Stimulated activated memory B cell treated with anti-CD40 and anti-IgM and Interleukin-4, amounts not matched to agents 10 μg/mL and 1 μg/mL and 100 μg/mL, for 72 hours (primary cell): ENCODE measurements at regions not wholly inside any gene's neighbourhood (a gene's known extent, or its start where the extent isn't known, plus 50 kb on each side); places are given as distances from the start of the nearest gene placed in this dataset.
A peak's percentile ranks its signal among the peaks of the same experiment; 100 is the strongest.

Experiments used
- ATAC-seq: fragments of 150-1000 bp; cut with Tn5 transposase; 2 replicates; pipeline ENCODE4 v1.10.0; 2021
- H3K27ac Mint-ChIP-seq: one replicate; pipeline ENCODE4 v1.8.0; 2022; ENCODE audit warnings: mild to moderate bottlenecking, mixed read lengths
- H3K27me3 Mint-ChIP-seq: one replicate; pipeline ENCODE4 v1.8.0; 2022; ENCODE audit warnings: mixed read lengths
- H3K36me3 Mint-ChIP-seq: one replicate; pipeline ENCODE4 v1.8.0; 2022; ENCODE audit warnings: mixed read lengths
- H3K4me1 Mint-ChIP-seq: one replicate; pipeline ENCODE4 v1.8.0; 2022; ENCODE audit warnings: mixed read lengths
- H3K4me3 Mint-ChIP-seq: one replicate; pipeline ENCODE4 v1.8.0; 2022; ENCODE audit warnings: mild to moderate bottlenecking, moderate library complexity, mixed read lengths
- H3K9me3 Mint-ChIP-seq: one replicate; pipeline ENCODE4 v1.8.0; 2022; ENCODE audit warnings: mixed read lengths

GRCh38 chr12:125687820-125688219, 622.6 kb downstream of the AACS start:
- H3K4me1 Mint-ChIP-seq = no peaks in the 10 kb centered on the region
- no peak overlapping the region for H3K27ac Mint-ChIP-seq
- peak; percentile 18 for ATAC-seq
- H3K27me3 Mint-ChIP-seq = peaks cover 9% of the 10 kb centered on the region
- no peak overlapping the region for H3K4me3 Mint-ChIP-seq
- no peaks in the 10 kb centered on the region for H3K9me3 Mint-ChIP-seq
- H3K36me3 Mint-ChIP-seq = no peaks in the 10 kb centered on the region

DNA sequence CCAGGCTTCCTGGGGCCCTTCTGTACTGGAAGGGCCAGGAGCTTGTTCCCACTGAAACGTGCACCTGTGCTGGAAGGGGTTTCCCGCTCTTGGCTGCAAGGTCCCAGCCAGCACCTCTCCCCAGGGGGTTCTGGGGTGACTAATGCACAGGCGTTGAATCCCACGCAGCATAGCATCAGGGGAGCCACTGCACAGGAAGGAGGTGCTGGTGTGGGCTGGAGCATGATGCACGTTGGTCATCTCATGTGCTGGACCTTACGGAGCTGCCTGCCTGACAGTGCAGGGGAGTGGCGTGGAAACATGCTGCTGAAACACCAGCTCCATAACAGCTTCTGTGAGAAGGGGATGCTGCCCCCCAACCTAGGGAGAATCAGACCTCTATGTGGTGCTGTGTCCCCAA, 623.0 kb downstream of the AACS start:
- peak; percentile 17 for ATAC-seq
- H3K9me3 Mint-ChIP-seq = no peaks in the 10 kb centered on the region

DNA sequence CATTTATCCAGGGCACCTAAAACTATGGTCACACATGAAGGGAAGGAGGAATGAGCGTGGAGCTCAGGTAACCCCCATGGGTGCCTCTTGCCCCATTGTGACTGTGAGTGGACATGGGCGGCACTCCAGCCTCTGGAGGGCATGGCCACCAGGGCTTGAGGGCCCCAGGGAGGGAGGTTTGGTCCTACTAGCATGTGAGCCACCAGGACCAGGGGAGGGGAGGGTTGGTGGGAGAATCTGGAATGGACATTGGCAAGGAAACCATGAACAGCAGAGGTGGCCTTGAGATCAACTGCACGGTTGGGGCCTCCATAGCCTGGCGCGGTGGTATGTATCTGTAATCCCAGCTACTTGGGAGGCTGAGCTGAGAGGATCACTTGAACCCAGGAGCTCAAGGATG, 623.6 kb downstream of the AACS start:
- Mint-ChIP-seq H3K27me3 (peaks cover 9% of the 10 kb centered on the region), H3K36me3 (no peaks in the 10 kb centered on the region), H3K4me3 (no peak overlapping the region), H3K4me1 (no peaks in the 10 kb centered on the region), H3K27ac (no peak overlapping the region), H3K9me3 (no peaks in the 10 kb centered on the region)
- ATAC-seq = no peak

More for the DNA sequence above, 623.0 kb downstream of the AACS start:
- Mint-ChIP-seq H3K4me1 (no peaks in the 10 kb centered on the region), H3K36me3 (no peaks in the 10 kb centered on the region), H3K4me3 (no peak overlapping the region), H3K27me3 (peaks cover 9% of the 10 kb centered on the region), H3K27ac (no peak overlapping the region)

DNA sequence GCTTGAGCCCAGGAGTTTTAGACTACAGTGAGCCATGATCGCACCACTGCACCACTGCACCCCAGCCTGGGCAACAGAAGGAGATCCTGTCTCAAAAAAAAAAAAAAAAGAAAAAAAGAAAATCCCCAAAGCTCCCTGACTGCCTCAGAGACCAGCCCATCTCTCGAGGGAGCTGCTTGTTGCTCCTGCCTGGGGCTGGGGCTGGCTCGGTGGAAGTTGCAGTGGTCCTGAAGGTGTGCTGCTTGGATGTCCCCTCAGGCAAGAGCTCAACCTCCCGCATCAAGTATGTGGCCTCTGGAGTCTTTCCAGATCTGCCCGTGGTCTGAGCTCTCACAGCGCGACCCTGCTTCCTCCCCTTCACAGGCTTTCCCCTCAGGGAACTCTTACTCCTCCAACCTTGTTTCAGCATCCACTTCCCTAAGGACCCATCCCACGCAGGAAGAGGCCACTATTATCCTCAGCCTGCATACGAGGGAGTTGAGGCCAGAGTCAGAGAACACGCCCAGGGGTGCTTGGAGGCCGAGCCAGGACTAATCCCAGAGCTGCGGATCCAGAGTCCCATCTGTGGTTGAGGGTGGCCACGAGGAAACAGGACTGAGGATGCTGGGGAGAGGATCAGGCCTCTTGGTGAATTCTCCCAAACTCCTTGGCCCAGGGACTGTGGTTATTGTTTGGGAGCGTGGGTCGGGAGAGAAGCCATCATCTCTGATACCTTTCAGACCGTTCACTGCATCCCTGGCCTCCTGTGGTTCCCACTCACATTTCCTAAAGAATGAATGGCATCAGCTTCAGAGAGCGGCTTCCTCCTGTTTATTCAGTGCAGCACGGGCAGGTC, 624.6 kb downstream of the AACS start:
- ATAC-seq = no peak
- Mint-ChIP-seq H3K4me1 (no peaks in the 10 kb centered on the region), H3K27ac (no peak overlapping the region), H3K9me3 (peaks cover 4% of the 10 kb centered on the region), H3K27me3 (peaks cover 9% of the 10 kb centered on the region), H3K36me3 (no peaks in the 10 kb centered on the region), H3K4me3 (no peak overlapping the region)

- H3K27ac Mint-ChIP-seq = no peak overlapping the region
- ATAC-seq = no peak
- no peaks in the 10 kb centered on the region for H3K36me3 Mint-ChIP-seq
- H3K4me3 Mint-ChIP-seq = no peak overlapping the region
- peaks cover 9% of the 10 kb centered on the region for H3K27me3 Mint-ChIP-seq
- H3K9me3 Mint-ChIP-seq = peaks cover 7% of the 10 kb centered on the region
- H3K4me1 Mint-ChIP-seq = no peaks in the 10 kb centered on the region
Measured at GRCh38 chr12:125690841-125691240, 625.6 kb downstream of the AACS start.

GRCh38 chr12:125696054-125696453, 630.8 kb downstream of the AACS start:
- Mint-ChIP-seq H3K27me3 (no peaks in the 10 kb centered on the region), H3K4me1 (no peaks in the 10 kb centered on the region), H3K9me3 (peaks cover 10% of the 10 kb centered on the region), H3K36me3 (no peaks in the 10 kb centered on the region), H3K27ac (no peak overlapping the region), H3K4me3 (no peak overlapping the region)
- no peak for ATAC-seq

DNA sequence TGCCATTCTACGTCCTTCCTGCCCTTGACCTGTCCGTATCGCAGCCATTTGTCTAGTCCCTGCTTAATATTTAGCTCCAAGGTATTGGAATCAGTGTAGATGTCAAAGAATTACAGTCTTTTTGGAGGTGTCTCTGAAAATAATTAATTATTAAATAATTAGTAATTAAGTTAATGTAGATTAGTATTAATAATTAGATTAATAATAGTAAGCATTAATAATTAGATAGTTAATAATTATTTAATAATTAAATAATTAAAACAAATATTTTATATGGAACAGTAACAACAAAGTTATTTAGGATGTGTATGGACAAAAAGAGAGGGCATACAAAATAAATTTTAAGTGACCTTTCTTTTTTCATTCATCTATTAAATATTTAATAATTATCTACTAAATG, 639.6 kb downstream of the AACS start:
- Mint-ChIP-seq H3K4me3 (no peak overlapping the region), H3K4me1 (no peaks in the 10 kb centered on the region), H3K27me3 (peaks cover 1% of the 10 kb centered on the region), H3K27ac (no peak overlapping the region), H3K36me3 (no peaks in the 10 kb centered on the region), H3K9me3 (peaks cover 8% of the 10 kb centered on the region)
- no peak for ATAC-seq

DNA sequence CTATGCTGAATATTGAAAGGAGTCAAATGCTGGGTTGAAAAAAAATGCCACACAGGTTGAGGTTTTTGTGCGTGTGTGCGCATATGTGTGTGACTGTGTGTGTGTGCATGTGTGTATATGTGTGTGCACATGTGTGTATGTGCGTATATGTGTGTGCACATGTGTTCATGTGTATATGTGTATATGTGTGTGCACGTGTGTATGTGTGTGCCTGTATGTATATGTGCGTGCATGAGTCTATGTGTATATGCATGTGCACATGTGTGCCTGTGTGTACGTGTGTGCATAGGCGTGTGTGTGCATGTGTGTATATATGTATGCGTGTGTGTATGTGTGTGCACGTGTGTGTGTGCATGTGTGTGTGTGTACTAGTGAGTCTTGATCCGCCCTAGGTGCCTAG, 655.7 kb downstream of the AACS start:
- ATAC-seq = no peak
- no peaks in the 10 kb centered on the region for H3K36me3 Mint-ChIP-seq
- no peak overlapping the region for H3K27ac Mint-ChIP-seq
- H3K27me3 Mint-ChIP-seq = no peaks in the 10 kb centered on the region
- peaks cover 10% of the 10 kb centered on the region for H3K9me3 Mint-ChIP-seq
- no peak overlapping the region for H3K4me3 Mint-ChIP-seq
- no peaks in the 10 kb centered on the region for H3K4me1 Mint-ChIP-seq

DNA sequence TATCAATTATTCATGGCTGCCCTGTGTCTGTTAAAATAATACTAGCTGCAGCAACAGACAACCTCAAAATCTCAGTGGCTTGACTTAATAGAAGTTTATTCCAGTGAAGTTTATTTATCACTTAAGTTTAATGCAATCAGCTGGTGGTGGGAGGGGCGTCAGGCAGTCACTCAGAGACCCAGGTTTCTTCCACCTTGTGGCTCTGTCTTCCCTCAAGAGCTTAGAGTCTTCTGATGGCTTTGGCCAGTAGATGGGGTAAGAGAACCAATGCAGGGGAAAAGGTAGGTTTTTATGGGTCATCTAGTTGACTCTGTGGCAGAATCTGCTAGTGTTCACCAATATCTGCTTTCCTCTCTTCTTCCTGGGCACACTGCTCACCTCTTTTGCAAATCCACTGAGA, 668.9 kb downstream of the AACS start:
- no peaks in the 10 kb centered on the region for H3K4me1 Mint-ChIP-seq
- H3K4me3 Mint-ChIP-seq = no peak overlapping the region
- H3K36me3 Mint-ChIP-seq = no peaks in the 10 kb centered on the region
- no peaks in the 10 kb centered on the region for H3K27me3 Mint-ChIP-seq
- peaks cover 3% of the 10 kb centered on the region for H3K9me3 Mint-ChIP-seq
- no peak for ATAC-seq
- H3K27ac Mint-ChIP-seq = no peak overlapping the region

DNA sequence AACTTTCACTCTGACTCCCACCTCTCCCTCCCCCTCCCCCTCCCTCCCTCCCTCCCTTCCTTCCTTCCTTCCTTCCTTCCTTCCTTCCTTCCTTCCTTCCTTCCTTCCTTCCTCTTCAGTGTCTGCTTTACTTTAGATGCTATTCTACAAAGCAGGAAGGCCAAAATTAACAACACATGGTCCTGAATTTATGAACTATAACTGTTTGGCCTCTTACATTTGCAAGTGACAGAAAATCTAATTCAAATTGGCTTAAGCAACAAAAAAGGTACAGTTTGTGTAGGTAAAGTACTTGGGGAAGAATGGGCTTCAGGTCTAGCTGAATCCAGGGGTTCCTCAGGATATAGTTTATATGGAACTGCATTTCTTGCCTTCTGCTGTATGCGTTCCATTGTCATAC, 673.0 kb downstream of the AACS start:
- Mint-ChIP-seq H3K4me3 (no peak overlapping the region), H3K27ac (no peak overlapping the region), H3K27me3 (no peaks in the 10 kb centered on the region), H3K9me3 (peaks cover 10% of the 10 kb centered on the region), H3K4me1 (no peaks in the 10 kb centered on the region), H3K36me3 (no peaks in the 10 kb centered on the region)
- no peak for ATAC-seq

DNA sequence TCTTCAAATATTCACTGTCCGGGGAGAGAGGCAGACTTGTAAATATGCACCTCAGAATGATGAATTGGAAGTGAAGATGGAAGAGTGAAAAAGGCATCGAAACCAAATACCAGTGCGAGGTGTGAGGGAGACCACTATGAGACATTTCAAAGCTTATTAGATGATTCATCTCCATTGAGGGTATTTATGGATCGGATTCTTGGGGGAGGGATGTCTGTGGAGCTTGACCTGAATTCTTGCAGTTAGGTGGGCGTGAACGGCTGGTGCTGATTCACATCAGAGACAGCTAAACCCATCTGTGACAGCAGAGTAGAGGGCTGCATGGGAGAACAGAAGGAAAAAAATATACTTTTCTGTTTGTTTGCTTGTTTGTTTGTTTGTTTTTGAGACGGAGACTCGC, 677.2 kb downstream of the AACS start:
- Mint-ChIP-seq H3K4me1 (no peaks in the 10 kb centered on the region), H3K27me3 (no peaks in the 10 kb centered on the region), H3K4me3 (no peak overlapping the region), H3K27ac (no peak overlapping the region), H3K9me3 (peaks cover 10% of the 10 kb centered on the region), H3K36me3 (no peaks in the 10 kb centered on the region)
- no peak for ATAC-seq

- no peak for ATAC-seq
- Mint-ChIP-seq H3K27me3 (no peaks in the 10 kb centered on the region), H3K4me3 (no peak overlapping the region), H3K4me1 (no peaks in the 10 kb centered on the region), H3K9me3 (peaks cover 11% of the 10 kb centered on the region), H3K36me3 (no peaks in the 10 kb centered on the region), H3K27ac (no peak overlapping the region)
Measured at GRCh38 chr12:125744201-125744600, 679.0 kb downstream of the AACS start.

DNA sequence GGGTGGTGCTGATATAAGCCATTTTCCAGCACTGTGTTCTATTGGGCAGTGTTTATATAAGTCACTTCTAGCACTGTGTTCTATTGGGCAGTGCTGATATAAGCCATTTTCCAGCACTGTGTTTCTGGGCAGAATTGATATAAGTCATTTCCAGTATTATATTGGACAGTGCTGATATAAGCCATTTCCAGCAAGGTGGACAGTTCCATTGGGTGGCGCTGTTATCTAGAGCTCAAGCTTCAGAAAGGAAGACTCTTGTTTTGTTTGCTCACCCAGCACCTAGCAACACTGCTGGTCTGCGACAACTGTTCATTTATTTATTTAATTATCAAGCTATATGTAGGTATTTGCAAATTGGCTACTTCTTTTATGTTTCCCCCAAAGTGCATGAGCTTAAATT, 690.3 kb downstream of the AACS start:
- Mint-ChIP-seq H3K27ac (no peak overlapping the region), H3K4me1 (no peaks in the 10 kb centered on the region), H3K9me3 (peaks cover 6% of the 10 kb centered on the region), H3K36me3 (no peaks in the 10 kb centered on the region), H3K4me3 (no peak overlapping the region), H3K27me3 (no peaks in the 10 kb centered on the region)
- ATAC-seq = no peak

DNA sequence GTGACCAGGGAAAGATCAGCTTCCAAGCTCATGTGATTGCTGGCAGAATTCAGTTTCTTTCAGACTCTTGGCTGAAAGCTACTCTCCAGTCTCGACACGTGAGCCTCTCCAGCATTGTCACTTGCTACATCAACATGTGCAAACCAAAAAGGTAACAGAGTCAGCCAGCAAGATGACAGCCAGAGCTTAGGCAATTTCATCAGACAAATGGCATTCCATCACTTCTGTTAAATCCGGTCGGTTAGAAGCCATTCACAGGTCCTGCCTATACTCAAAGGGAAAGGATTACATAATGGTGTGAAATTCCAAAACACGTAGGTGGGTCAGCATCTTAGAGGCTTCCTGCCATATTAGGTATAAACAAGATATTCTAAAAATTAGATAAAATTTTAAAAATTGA, 700.9 kb downstream of the AACS start:
- Mint-ChIP-seq H3K4me1 (no peaks in the 10 kb centered on the region), H3K9me3 (peaks cover 5% of the 10 kb centered on the region), H3K27ac (no peak overlapping the region), H3K4me3 (no peak overlapping the region), H3K36me3 (no peaks in the 10 kb centered on the region), H3K27me3 (no peaks in the 10 kb centered on the region)
- no peak for ATAC-seq

- Mint-ChIP-seq H3K4me1 (no peaks in the 10 kb centered on the region), H3K9me3 (peaks cover 2% of the 10 kb centered on the region), H3K36me3 (no peaks in the 10 kb centered on the region), H3K27me3 (no peaks in the 10 kb centered on the region), H3K27ac (no peak overlapping the region), H3K4me3 (no peak overlapping the region)
- no peak for ATAC-seq
Measured at GRCh38 chr12:125772403-125772802, 707.2 kb downstream of the AACS start.

DNA sequence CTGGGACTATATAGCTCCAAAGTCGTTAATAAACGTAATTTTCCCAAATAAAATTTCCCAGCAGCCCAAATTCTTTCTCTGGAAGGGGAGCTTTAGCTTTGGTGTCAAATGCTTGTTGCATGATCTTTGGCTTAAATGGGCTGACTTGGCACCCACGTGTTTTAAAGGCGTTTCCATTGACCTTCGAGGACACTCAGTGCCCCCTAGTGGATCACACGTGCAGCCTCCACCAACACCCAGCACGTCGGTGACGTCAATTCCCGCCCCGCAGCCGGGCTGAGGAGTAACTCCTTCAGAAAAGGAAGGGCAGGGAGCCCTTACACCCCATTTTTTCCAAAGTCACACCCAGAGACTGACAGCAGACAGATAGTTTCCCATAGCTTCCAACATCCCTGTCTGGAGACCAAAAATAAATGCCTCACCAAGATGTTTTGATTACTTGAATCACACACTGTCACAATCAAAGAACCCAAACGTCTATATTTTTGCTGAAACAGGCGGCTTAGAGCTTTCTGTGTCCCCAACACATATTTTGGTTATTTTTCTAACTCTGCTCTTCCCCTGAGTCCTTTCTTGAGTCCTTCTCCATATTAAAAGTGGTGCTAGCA, 707.9 kb downstream of the AACS start:
- Mint-ChIP-seq H3K4me3 (no peak overlapping the region), H3K27ac (no peak overlapping the region), H3K9me3 (peaks cover 4% of the 10 kb centered on the region), H3K36me3 (no peaks in the 10 kb centered on the region), H3K4me1 (no peaks in the 10 kb centered on the region), H3K27me3 (no peaks in the 10 kb centered on the region)
- ATAC-seq = no peak
